ENCODE measurements at regions not wholly inside any gene's neighbourhood (a gene's known extent, or its start where the extent isn't known, plus 50 kb on each side); places are given as distances from the start of the nearest gene placed in this dataset.

GRCh38 chr6:112480553-112480952 is 133.4 kb downstream of the RFPL4B start:
- H3K4me1 ChIP-seq, result no peaks in the 10 kb centered on the region
- no peak for DNase-seq
- no peaks in the 10 kb centered on the region for H3K36me3 ChIP-seq
- no peaks in the 10 kb centered on the region for H3K27me3 ChIP-seq
- H3K9ac ChIP-seq (ENCODE audit: low read depth in 2 of 2, low read length in 2 of 2), result no peak overlapping the region
- intact Hi-C loops (cut with DNase I), result no loop called here
- no peak for TF ChIP-seq CTCF (IDR thresholded peaks at IDR 0.05)
- H3K27ac ChIP-seq, result no peak overlapping the region
- no peaks in the 10 kb centered on the region for H3K9me3 ChIP-seq
- no peak overlapping the region for H3K4me3 ChIP-seq

GRCh38 chr6:112481211-112481610 is 134.1 kb downstream of the RFPL4B start:
- H3K4me1 ChIP-seq, result no peaks in the 10 kb centered on the region

GRCh38 chr6:112482373-112482772 is 135.2 kb downstream of the RFPL4B start:
- Histone ChIP-seq H3K27ac (no peak overlapping the region), H3K36me3 (no peaks in the 10 kb centered on the region)
- intact Hi-C loops (cut with DNase I), result no loop called here

More at GRCh38 chr6:112481211-112481610, 134.1 kb downstream of the RFPL4B start:
- H3K9me3 ChIP-seq, result no peaks in the 10 kb centered on the region
- intact Hi-C loops (cut with DNase I), result no loop called here
- no peak for TF ChIP-seq CTCF (IDR thresholded peaks at IDR 0.05)
- H3K27me3 ChIP-seq, result no peaks in the 10 kb centered on the region
- DNase-seq, result no peak
- no peaks in the 10 kb centered on the region for H3K36me3 ChIP-seq
- no peak overlapping the region for H3K4me3 ChIP-seq
- H3K27ac ChIP-seq, result no peak overlapping the region
- no peak overlapping the region for H3K9ac ChIP-seq (ENCODE audit: low read depth in 2 of 2, low read length in 2 of 2)

GRCh38 chr6:112485120-112485826 is 138.1 kb downstream of the RFPL4B start:
- intact Hi-C loops (cut with DNase I), result no loop called here
- no peak overlapping the region for H3K9ac ChIP-seq (ENCODE audit: low read depth in 2 of 2, low read length in 2 of 2)
- H3K4me1 ChIP-seq, result no peaks in the 10 kb centered on the region
- H3K27me3 ChIP-seq, result no peaks in the 10 kb centered on the region
- H3K4me3 ChIP-seq, result no peak overlapping the region
- H3K36me3 ChIP-seq, result no peaks in the 10 kb centered on the region
- no peaks in the 10 kb centered on the region for H3K9me3 ChIP-seq
- TF ChIP-seq CTCF (IDR thresholded peaks at IDR 0.05), result no peak
- no peak overlapping the region for H3K27ac ChIP-seq
- DNase-seq, result no peak

More at GRCh38 chr6:112482373-112482772, 135.2 kb downstream of the RFPL4B start:
- Histone ChIP-seq H3K9ac (ENCODE audit: low read depth in 2 of 2, low read length in 2 of 2) (no peak overlapping the region), H3K27me3 (no peaks in the 10 kb centered on the region), H3K4me3 (no peak overlapping the region), H3K4me1 (no peaks in the 10 kb centered on the region), H3K9me3 (no peaks in the 10 kb centered on the region)
- TF ChIP-seq CTCF (IDR thresholded peaks at IDR 0.05), result no peak
- no peak for DNase-seq

GRCh38 chr6:112485827-112486212 is 138.7 kb downstream of the RFPL4B start:
- Histone ChIP-seq H3K27ac (no peak overlapping the region), H3K36me3 (no peaks in the 10 kb centered on the region), H3K4me3 (no peak overlapping the region), H3K27me3 (no peaks in the 10 kb centered on the region), H3K9ac (ENCODE audit: low read depth in 2 of 2, low read length in 2 of 2) (no peak overlapping the region), H3K9me3 (no peaks in the 10 kb centered on the region), H3K4me1 (no peaks in the 10 kb centered on the region)
- intact Hi-C loops (cut with DNase I), result no loop called here
- TF ChIP-seq CTCF (IDR thresholded peaks at IDR 0.05), result no peak
- no peak for DNase-seq
